NCI-H2227 (cell line): ENCODE measurements at regions not wholly inside any gene's neighbourhood (a gene's known extent, or its start where the extent isn't known, plus 50 kb on each side); places are given as distances from the start of the nearest gene placed in this dataset.

Experiments
- DNase-seq: peaks from one replicate; lab custom pipeline; 2025; ENCODE audit not compliant: unreplicated experiment; lab: John Stamatoyannopoulos, UW

GRCh38 chr18:37741032-37741623, 175.5 kb upstream of the CELF4 start:
- DNase-seq: no peak

- DNase-seq: no peak
These were observed 168.8 kb upstream of the CELF4 start for GRCh38 chr18:37734406-37734805.

- no peak for DNase-seq
These were observed 164.1 kb upstream of the CELF4 start for GRCh38 chr18:37729716-37730115.

GRCh38 chr18:37724206-37724605, 158.6 kb upstream of the CELF4 start:
- no peak for DNase-seq

GRCh38 chr18:37721544-37722522, 156.2 kb upstream of the CELF4 start:
- DNase-seq: no peak

- no peak for DNase-seq
These were observed 155.1 kb upstream of the CELF4 start for GRCh38 chr18:37720663-37721062.

GRCh38 chr18:37717656-37718055, 152.1 kb upstream of the CELF4 start:
- DNase-seq: no peak

- DNase-seq: no peak
These were observed 151.5 kb upstream of the CELF4 start for GRCh38 chr18:37717098-37717497.

GRCh38 chr18:37716106-37716735, 150.6 kb upstream of the CELF4 start:
- DNase-seq: no peak

- DNase-seq: no peak
These were observed 149.1 kb upstream of the CELF4 start for GRCh38 chr18:37714691-37715090.

GRCh38 chr18:37712776-37713175, 147.2 kb upstream of the CELF4 start:
- no peak for DNase-seq

- no peak for DNase-seq
These were observed 146.3 kb upstream of the CELF4 start for GRCh38 chr18:37711766-37712505.

GRCh38 chr18:37710726-37711125, 145.1 kb upstream of the CELF4 start:
- peak; percentile 16 for DNase-seq

GRCh38 chr18:37709740-37710139, 144.1 kb upstream of the CELF4 start:
- no peak for DNase-seq

GRCh38 chr18:37705016-37705415, 139.4 kb upstream of the CELF4 start:
- no peak for DNase-seq

- DNase-seq: no peak
These were observed 137.2 kb upstream of the CELF4 start for GRCh38 chr18:37702841-37703240.

GRCh38 chr18:37701967-37702366, 136.4 kb upstream of the CELF4 start:
- DNase-seq: no peak

- no peak for DNase-seq
These were observed 133.0 kb upstream of the CELF4 start for GRCh38 chr18:37698508-37699040.

GRCh38 chr18:37694516-37694915, 128.9 kb upstream of the CELF4 start:
- DNase-seq: no peak

GRCh38 chr18:37691162-37691561, 125.6 kb upstream of the CELF4 start:
- no peak for DNase-seq

- DNase-seq: no peak
These were observed 124.2 kb upstream of the CELF4 start for GRCh38 chr18:37689841-37690240.
